Small intestine (tissue), 7 donors: ENCODE measurements at regions not wholly inside any gene's neighbourhood (a gene's known extent, or its start where the extent isn't known, plus 50 kb on each side); places are given as distances from the start of the nearest gene placed in this dataset.

Experiments
- DNase-seq, 2 donors: peaks; one replicate each; pipeline versions ENCODE4 v3.0.0 to v3.0.0-alpha.2; 2013
- FAIRE-seq: peaks from 2 replicates; lab custom pipeline; 2012; peaks lifted over from hg19 to GRCh38; lab: Jason Lieb, UNC
- H3K27ac ChIP-seq, 3 donors: one replicate each; pipeline ENCODE4 v1.5.1; 2013; ENCODE audit warnings: low read length in 2 of 3, mild to moderate bottlenecking in 2 of 3, control low read depth in 1 of 3, inconsistent platforms in 1 of 3, low read depth in 1 of 3, moderate library complexity in 1 of 3
- H3K27me3 ChIP-seq, 3 donors: one replicate each; pipeline ENCODE4 v1.6.1; 2013; ENCODE audit warnings: low read length in 3 of 3, inconsistent platforms in 1 of 3; ENCODE audit not compliant: control insufficient read depth in 3 of 3, insufficient read depth in 3 of 3
- H3K36me3 ChIP-seq, 3 donors: one replicate each; pipeline ENCODE4 v1.6.1; 2013; ENCODE audit warnings: low read length in 3 of 3, inconsistent platforms in 1 of 3, low read depth in 1 of 3, mild to moderate bottlenecking in 1 of 3, moderate library complexity in 1 of 3; ENCODE audit not compliant: control insufficient read depth in 3 of 3, insufficient read depth in 2 of 3
- H3K4me1 ChIP-seq, 3 donors: one replicate each; pipeline ENCODE4 v1.6.1; 2013; ENCODE audit warnings: low read length in 2 of 3, inconsistent platforms in 1 of 3, low read depth in 1 of 3, mild to moderate bottlenecking in 1 of 3, moderate library complexity in 1 of 3; ENCODE audit not compliant: control insufficient read depth in 3 of 3, insufficient read depth in 2 of 3
- H3K4me3 ChIP-seq, 3 donors: one replicate each; pipeline ENCODE4 v1.5.1; 2013; ENCODE audit warnings: low read length in 3 of 3, control low read depth in 1 of 3, inconsistent platforms in 1 of 3, low read depth in 1 of 3, mild to moderate bottlenecking in 1 of 3, moderate library complexity in 1 of 3
- H3K9me3 ChIP-seq, 2 donors: one replicate each; pipeline ENCODE4 v1.6.1; 2013; ENCODE audit warnings: low read depth in 1 of 2, low read length in 1 of 2; ENCODE audit not compliant: control insufficient read depth in 2 of 2, insufficient read depth in 1 of 2
- WGBS, 3 donors: extraction: QIAGEN DNeasy Blood & Tissue Kit; methylation state at CpG; one replicate each; pipeline ENCODE4 v1.1.7; 2013; 5-methylcytosine and 5-hydroxymethylcytosine counted together
- donor health status: healthy with polysubstance abuse.
- donor health status: control.
- donor health status: control.
- donor health status: Bipolar disorder and iron deficiency.
- donor health status: healthy.

GRCh38 chr11:116537121-116537520 lies 235.7 kb downstream of the BUD13 start:
- DNase-seq (no peak), FAIRE-seq (no peak)
- Histone ChIP-seq H3K4me3 (no peak overlapping the region), H3K36me3 (no peaks in the 10 kb centered on the region), H3K9me3 (peaks cover 0 to 5% of the 10 kb centered on the region in 2 donors), H3K27ac (no peak overlapping the region), H3K27me3 (peaks cover 0 to 32% (median 10%) of the 10 kb centered on the region in 3 donors), H3K4me1 (no peaks in the 10 kb centered on the region)
- 68 to 78% (median 70%) methylated on average over 10 of the region's 10 CpGs for WGBS, 3 donors

DNA sequence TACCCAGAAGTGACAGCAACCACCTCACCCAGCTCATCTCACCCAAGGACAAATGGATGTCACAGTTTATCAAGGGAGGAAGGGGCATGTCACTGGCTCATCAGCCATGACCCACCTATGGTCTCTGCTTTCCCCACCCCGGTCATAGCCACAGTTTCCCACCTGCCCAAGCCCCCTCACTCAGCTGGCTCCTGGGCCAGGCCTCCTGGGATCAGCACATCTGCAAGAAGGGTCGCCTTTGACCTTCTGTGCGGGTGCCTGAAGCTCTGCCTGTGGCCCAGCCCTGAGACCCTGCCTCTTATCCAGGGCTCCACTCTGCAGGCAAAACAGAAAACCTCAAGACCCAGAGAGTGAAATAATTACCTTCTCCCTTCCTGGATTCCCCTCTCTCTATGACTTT lies 236.4 kb downstream of the BUD13 start:
- Histone ChIP-seq H3K27ac (no peak overlapping the region), H3K36me3 (no peaks in the 10 kb centered on the region), H3K4me1 (no peaks in the 10 kb centered on the region), H3K4me3 (no peak overlapping the region), H3K27me3 (peaks cover 0 to 35% (median 10%) of the 10 kb centered on the region in 3 donors), H3K9me3 (peaks cover 0 to 5% of the 10 kb centered on the region in 2 donors)
- DNase-seq, result no peak
- 74 to 77% (median 76%) methylated on average over 3 of the region's 3 CpGs for WGBS, 3 donors
- FAIRE-seq, result no peak

- Histone ChIP-seq H3K36me3 (no peaks in the 10 kb centered on the region), H3K9me3 (peaks cover 0 to 5% of the 10 kb centered on the region in 2 donors), H3K27me3 (peaks cover 0 to 37% (median 10%) of the 10 kb centered on the region in 3 donors), H3K27ac (no peak overlapping the region), H3K4me1 (no peaks in the 10 kb centered on the region), H3K4me3 (no peak overlapping the region)
- no peak for DNase-seq
- no peak for FAIRE-seq
- 68 to 85% (median 71%) methylated on average over 9 of the region's 9 CpGs for WGBS, 3 donors
These were observed 236.8 kb downstream of the BUD13 start for GRCh38 chr11:116535994-116536393.

DNA sequence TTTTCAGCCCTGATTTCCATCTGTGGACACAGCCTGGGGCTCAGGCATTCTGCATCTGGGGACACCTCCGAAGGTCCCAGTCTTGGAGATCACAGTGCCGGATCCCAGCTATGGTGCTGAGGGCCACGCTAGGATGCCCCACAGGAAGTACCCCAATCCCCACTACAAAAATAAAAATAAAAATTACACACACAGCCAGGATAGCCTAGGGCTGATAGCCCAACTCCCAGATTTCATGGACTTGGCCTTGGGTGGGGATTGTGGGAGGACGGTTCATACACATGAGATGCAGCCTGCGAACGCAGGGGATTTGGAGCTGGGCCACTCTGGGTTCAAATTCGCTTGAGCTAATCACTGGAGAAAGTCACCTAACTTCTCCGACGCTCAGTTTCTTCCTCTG lies 237.7 kb downstream of the BUD13 start:
- Histone ChIP-seq H3K36me3 (no peaks in the 10 kb centered on the region), H3K27me3 (peaks cover 0 to 37% (median 12%) of the 10 kb centered on the region in 3 donors), H3K27ac (no peak overlapping the region), H3K9me3 (peaks cover 0 to 9% of the 10 kb centered on the region in 2 donors), H3K4me1 (no peaks in the 10 kb centered on the region), H3K4me3 (no peak overlapping the region)
- 83 to 91% (median 85%) methylated on average over 9 of the region's 9 CpGs for whole genome bisulfite sequencing, 3 donors
- no peak for DNase-seq
- no peak for FAIRE-seq

- no peak for FAIRE-seq
- Histone ChIP-seq H3K36me3 (no peaks in the 10 kb centered on the region), H3K4me3 (no peak overlapping the region), H3K27ac (no peak overlapping the region), H3K9me3 (peaks cover 0 to 8% of the 10 kb centered on the region in 2 donors), H3K27me3 (peaks cover 0 to 39% (median 16%) of the 10 kb centered on the region in 3 donors), H3K4me1 (no peaks in the 10 kb centered on the region)
- DNase-seq, result no peak
- WGBS, 3 donors, result 43 to 53% (median 47%) methylated on average over 14 of the region's 14 CpGs
These were observed 238.4 kb downstream of the BUD13 start for GRCh38 chr11:116534270-116534975.

GRCh38 chr11:116533186-116533825 lies 239.5 kb downstream of the BUD13 start:
- no peak overlapping the region for H3K27ac ChIP-seq
- H3K4me1 ChIP-seq, result no peaks in the 10 kb centered on the region
- FAIRE-seq (no peak), DNase-seq (no peak)
- H3K36me3 ChIP-seq, result no peaks in the 10 kb centered on the region
- peaks cover 0 to 41% (median 13%) of the 10 kb centered on the region in 3 donors for H3K27me3 ChIP-seq
- 48 to 55% (median 53%) methylated on average over 11 of the region's 11 CpGs for WGBS, 3 donors
- H3K4me3 ChIP-seq, result no peak overlapping the region
- H3K9me3 ChIP-seq, result peaks cover 0 to 4% of the 10 kb centered on the region in 2 donors

DNA sequence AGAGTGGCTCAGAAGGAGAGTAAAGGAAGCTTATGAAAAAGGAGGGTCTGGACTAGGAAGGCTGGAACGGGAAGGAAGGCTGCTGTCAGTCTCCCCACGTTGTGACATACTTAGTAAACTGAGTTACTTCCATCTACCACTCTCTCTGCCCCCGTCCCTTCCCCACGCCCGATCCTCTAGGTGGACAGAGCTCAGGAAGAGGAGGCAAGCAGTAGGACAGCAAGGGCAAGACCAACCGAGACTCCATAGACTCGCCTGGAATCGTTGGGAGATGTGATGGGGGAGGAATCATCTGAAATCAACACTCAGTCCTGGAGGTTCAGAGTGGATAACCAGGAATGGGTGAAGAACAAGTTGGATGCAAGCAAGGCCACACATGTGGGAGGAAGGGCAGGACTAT lies 240.7 kb downstream of the BUD13 start:
- Histone ChIP-seq H3K9me3 (peaks cover 0 to 4% of the 10 kb centered on the region in 2 donors), H3K27me3 (peaks cover 0 to 41% (median 16%) of the 10 kb centered on the region in 3 donors)

DNA sequence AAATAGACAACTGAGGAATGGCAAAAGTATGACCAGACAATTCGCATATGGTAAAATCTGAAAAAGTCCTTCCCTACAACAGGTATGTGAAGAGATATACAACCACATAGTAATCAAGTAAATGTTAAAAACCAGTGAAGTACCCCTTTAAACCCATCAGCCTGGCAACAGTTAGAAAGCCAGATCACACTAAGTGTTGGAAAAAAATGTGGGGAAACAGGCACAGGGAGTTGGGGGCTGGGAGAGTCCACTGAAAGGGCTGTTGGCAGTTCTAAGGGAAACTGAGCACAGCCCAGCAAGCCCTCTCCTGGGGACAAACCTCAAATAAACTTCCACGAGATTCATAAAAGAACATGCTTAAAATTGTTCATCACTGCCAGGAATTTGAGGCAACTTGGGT lies 242.1 kb downstream of the BUD13 start:
- no peaks in the 10 kb centered on the region for H3K4me1 ChIP-seq
- H3K27ac ChIP-seq, result no peak overlapping the region
- FAIRE-seq (no peak), DNase-seq (no peak)
- H3K9me3 ChIP-seq, result peaks cover 0 to 4% of the 10 kb centered on the region in 2 donors
- no peaks in the 10 kb centered on the region for H3K36me3 ChIP-seq
- H3K27me3 ChIP-seq, result peaks cover 2 to 35% (median 16%) of the 10 kb centered on the region in 3 donors
- 84 to 88% (median 87%) methylated on average over 2 of the region's 2 CpGs for WGBS, 3 donors
- no peak overlapping the region for H3K4me3 ChIP-seq

More for the DNA sequence above, 240.7 kb downstream of the BUD13 start:
- Histone ChIP-seq H3K4me1 (no peaks in the 10 kb centered on the region), H3K36me3 (no peaks in the 10 kb centered on the region), H3K27ac (no peak overlapping the region), H3K4me3 (no peak overlapping the region)
- FAIRE-seq, result no peak
- WGBS, 3 donors, result 80 to 94% (median 83%) methylated on average over 8 of the region's 8 CpGs
- DNase-seq, result no peak
